ENCODE measurements at regions not wholly inside any gene's neighbourhood (a gene's known extent, or its start where the extent isn't known, plus 50 kb on each side); places are given as distances from the start of the nearest gene placed in this dataset.

- dilution Hi-C loops (cut with MboI; ENCODE audit: extremely low pct_ligation_motif_present, low sequenced_read_pairs): no loop called here
- Histone ChIP-seq H3K79me2 (ENCODE audit: control insufficient read depth, insufficient read depth, low read length) (no peaks in the 10 kb centered on the region), H3K9me3 (ENCODE audit: control insufficient read depth, low read depth, low read length) (no peaks in the 10 kb centered on the region), H2AFZ (ENCODE audit: control insufficient read depth, low read length) (no peak overlapping the region), H3K27me3 (ENCODE audit: control insufficient read depth, extremely low read depth, insufficient read depth, low read length) (peaks cover 5% of the 10 kb centered on the region), H3K4me2 (ENCODE audit: control insufficient read depth, extremely low read depth, insufficient read depth, low read depth, low read length) (no peak overlapping the region), H3K27ac (ENCODE audit: control insufficient read depth, insufficient read depth, low read length) (no peak overlapping the region), H3K9me1 (ENCODE audit: control insufficient read depth, extremely low read depth, insufficient read depth, low read length) (no peaks in the 10 kb centered on the region), H3K4me1 (ENCODE audit: control insufficient read depth, extremely low read depth, insufficient read depth, low read length) (no peaks in the 10 kb centered on the region), H3K4me3 (ENCODE audit: control insufficient read depth in 2 of 3, extremely low read depth in 1 of 3, insufficient read depth in 2 of 3, low read depth in 1 of 3, low read length in 3 of 3) (no peak overlapping the region), H3K9ac (ENCODE audit: control insufficient read depth, extremely low read depth, insufficient read depth, low read length) (no peak overlapping the region), H3K36me3 (ENCODE audit: control insufficient read depth in 2 of 2, extremely low read depth in 1 of 2, insufficient read depth in 2 of 2, low read length in 2 of 2) (no peaks in the 10 kb centered on the region), H4K20me1 (ENCODE audit: control insufficient read depth, extremely low read depth, insufficient read depth, low read length) (no peaks in the 10 kb centered on the region)
- no peak for TF ChIP-seq CTCF (optimal IDR thresholded peaks at IDR 0.05 in 1 of 3, IDR thresholded peaks at IDR 0.05 in 1 of 3, conservative IDR thresholded peaks at IDR 0.05 in 1 of 3; ENCODE audit: extremely low read depth in 1 of 3, insufficient read depth in 2 of 3, low read length in 3 of 3)
- TF ChIP-seq EZH2 (IDR thresholded peaks at IDR 0.05; ENCODE audit: low read length): no peak
- DNase-seq (ENCODE audit: low read depth, low spot score) (no peak), FAIRE-seq (no peak)
These were observed 82.9 kb downstream of the MAP1LC3B2 start for GRCh38 chr12:116642106-116642505.

DNA sequence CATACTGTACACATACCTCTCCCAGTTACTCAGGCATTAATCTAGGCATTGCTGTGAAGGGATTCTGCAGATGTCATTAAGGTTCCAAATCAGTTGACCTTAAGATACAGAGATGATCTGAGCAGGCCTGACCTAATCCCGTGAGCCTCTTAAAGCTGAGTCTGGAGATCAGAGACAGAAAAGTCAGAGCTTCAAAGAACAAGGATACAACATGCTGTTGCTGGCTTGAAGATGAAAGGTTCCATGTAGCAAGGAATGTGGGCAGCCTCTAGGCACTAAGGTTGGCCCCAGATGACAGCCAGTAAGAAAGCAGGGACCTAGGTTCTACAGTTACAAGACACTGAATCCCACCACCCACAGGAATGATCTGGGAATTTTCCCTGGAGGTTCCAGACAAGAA lies 81.1 kb downstream of the MAP1LC3B2 start:
- DNase-seq (ENCODE audit: low read depth, low spot score) (no peak), FAIRE-seq (no peak)
- H3K9me1 ChIP-seq (ENCODE audit: control insufficient read depth, extremely low read depth, insufficient read depth, low read length): no peaks in the 10 kb centered on the region
- no peak overlapping the region for H3K4me2 ChIP-seq (ENCODE audit: control insufficient read depth, extremely low read depth, insufficient read depth, low read depth, low read length)
- no peak overlapping the region for H2AFZ ChIP-seq (ENCODE audit: control insufficient read depth, low read length)
- H3K27me3 ChIP-seq (ENCODE audit: control insufficient read depth, extremely low read depth, insufficient read depth, low read length): no peaks in the 10 kb centered on the region
- dilution Hi-C loops (cut with MboI; ENCODE audit: extremely low pct_ligation_motif_present, low sequenced_read_pairs): no loop called here
- H3K9ac ChIP-seq (ENCODE audit: control insufficient read depth, extremely low read depth, insufficient read depth, low read length): no peak overlapping the region
- no peaks in the 10 kb centered on the region for H3K36me3 ChIP-seq (ENCODE audit: control insufficient read depth in 2 of 2, extremely low read depth in 1 of 2, insufficient read depth in 2 of 2, low read length in 2 of 2)
- no peak for TF ChIP-seq EZH2 (IDR thresholded peaks at IDR 0.05; ENCODE audit: low read length)
- TF ChIP-seq CTCF (optimal IDR thresholded peaks at IDR 0.05 in 1 of 3, IDR thresholded peaks at IDR 0.05 in 1 of 3, conservative IDR thresholded peaks at IDR 0.05 in 1 of 3; ENCODE audit: extremely low read depth in 1 of 3, insufficient read depth in 2 of 3, low read length in 3 of 3): no peak
- H3K4me3 ChIP-seq (ENCODE audit: control insufficient read depth in 2 of 3, extremely low read depth in 1 of 3, insufficient read depth in 2 of 3, low read depth in 1 of 3, low read length in 3 of 3): no peak overlapping the region
- no peaks in the 10 kb centered on the region for H3K9me3 ChIP-seq (ENCODE audit: control insufficient read depth, low read depth, low read length)
- H3K4me1 ChIP-seq (ENCODE audit: control insufficient read depth, extremely low read depth, insufficient read depth, low read length): no peaks in the 10 kb centered on the region
- H3K27ac ChIP-seq (ENCODE audit: control insufficient read depth, insufficient read depth, low read length): no peak overlapping the region
- no peaks in the 10 kb centered on the region for H4K20me1 ChIP-seq (ENCODE audit: control insufficient read depth, extremely low read depth, insufficient read depth, low read length)
- no peaks in the 10 kb centered on the region for H3K79me2 ChIP-seq (ENCODE audit: control insufficient read depth, insufficient read depth, low read length)

Measured in keratinocyte (primary cell).